Upper lobe of right lung (tissue), 1 donor: ENCODE measurements at regions not wholly inside any gene's neighbourhood (a gene's known extent, or its start where the extent isn't known, plus 50 kb on each side); places are given as distances from the start of the nearest gene placed in this dataset.

ENCODE experiments used
- ATAC-seq: fragments of 200-7000 bp; cut with Tn5 transposase; one replicate; pipeline ENCODE4 v1.9.1; 2020; ENCODE audit warnings: mild to moderate bottlenecking, moderate library complexity
- DNase-seq: peaks from one replicate; pipeline ENCODE4 v3.0.0-alpha.2; 2020
- H3K27ac ChIP-seq: fragments of 200-600 bp; one replicate; pipeline ENCODE4 v1.8.0; 2022
- H3K27me3 ChIP-seq: fragments of 200-600 bp; one replicate; pipeline ENCODE4 v1.8.0; 2022; ENCODE audit warnings: mild to moderate bottlenecking
- H3K36me3 ChIP-seq: fragments of 200-600 bp; one replicate; pipeline ENCODE4 v1.8.0; 2022
- H3K4me1 ChIP-seq: fragments of 200-600 bp; one replicate; pipeline ENCODE4 v1.8.0; 2022
- H3K4me3 ChIP-seq: fragments of 200-600 bp; one replicate; pipeline ENCODE4 v1.8.0; 2022; ENCODE audit warnings: mild to moderate bottlenecking
- H3K9me3 ChIP-seq: fragments of 200-600 bp; one replicate; pipeline ENCODE4 v1.8.0; 2022
- CTCF ChIP-seq: fragments of 200-600 bp; IDR thresholded peaks from one replicate; pipeline ENCODE4 v1.8.0; 2022; ENCODE audit warnings: antibody characterized with exemption
- intact Hi-C: fragments of 100-400 bp; cut with DNase I; formaldehyde crosslinking; loops from one replicate; pipeline ENCODE4 v1.11.0; 2022
- donor health status: DM: no; HTN: yes; CAD: no; lungs with severe emphysema.

GRCh38 chr3:148235566-148235965 lies 462.1 kb upstream of the AGTR1 start:
- DNase-seq (no peak), ATAC-seq (no peak)
- intact Hi-C loops = no loop called here

GRCh38 chr3:148238421-148238821 lies 459.3 kb upstream of the AGTR1 start:
- Histone ChIP-seq H3K27me3 (no peaks in the 10 kb centered on the region), H3K4me1 (no peaks in the 10 kb centered on the region), H3K36me3 (no peaks in the 10 kb centered on the region), H3K4me3 (no peak overlapping the region), H3K27ac (no peak overlapping the region), H3K9me3 (no peaks in the 10 kb centered on the region)
- intact Hi-C loops = no loop called here
- ATAC-seq (no peak), DNase-seq (no peak)
- TF ChIP-seq CTCF = no peak

More at GRCh38 chr3:148235566-148235965, 462.1 kb upstream of the AGTR1 start:
- no peak overlapping the region for H3K4me3 ChIP-seq
- H3K4me1 ChIP-seq = no peaks in the 10 kb centered on the region
- no peaks in the 10 kb centered on the region for H3K9me3 ChIP-seq
- no peak overlapping the region for H3K27ac ChIP-seq
- no peaks in the 10 kb centered on the region for H3K36me3 ChIP-seq
- TF ChIP-seq CTCF = no peak
- H3K27me3 ChIP-seq = no peaks in the 10 kb centered on the region

GRCh38 chr3:148240351-148240750 lies 457.4 kb upstream of the AGTR1 start:
- H3K4me3 ChIP-seq = no peak overlapping the region
- TF ChIP-seq CTCF = no peak
- intact Hi-C loops = no loop called here
- H3K4me1 ChIP-seq = no peaks in the 10 kb centered on the region
- H3K36me3 ChIP-seq = no peaks in the 10 kb centered on the region
- no peak overlapping the region for H3K27ac ChIP-seq
- no peak for DNase-seq
- H3K27me3 ChIP-seq = no peaks in the 10 kb centered on the region
- ATAC-seq = no peak
- H3K9me3 ChIP-seq = no peaks in the 10 kb centered on the region

- no peak for DNase-seq
Measured at GRCh38 chr3:148243609-148244008, 454.1 kb upstream of the AGTR1 start.

GRCh38 chr3:148246291-148246923 lies 451.3 kb upstream of the AGTR1 start:
- H3K36me3 ChIP-seq = no peaks in the 10 kb centered on the region
- no peak for TF ChIP-seq CTCF
- H3K4me3 ChIP-seq = no peak overlapping the region
- H3K27ac ChIP-seq = no peak overlapping the region
- DNase-seq (no peak), ATAC-seq (no peak)
- H3K4me1 ChIP-seq = no peaks in the 10 kb centered on the region
- no peaks in the 10 kb centered on the region for H3K27me3 ChIP-seq
- intact Hi-C loops = no loop called here
- no peaks in the 10 kb centered on the region for H3K9me3 ChIP-seq

More at GRCh38 chr3:148243609-148244008, 454.1 kb upstream of the AGTR1 start:
- no peaks in the 10 kb centered on the region for H3K9me3 ChIP-seq
- TF ChIP-seq CTCF = no peak
- no peaks in the 10 kb centered on the region for H3K36me3 ChIP-seq
- H3K27ac ChIP-seq = no peak overlapping the region
- intact Hi-C loops = no loop called here
- H3K27me3 ChIP-seq = no peaks in the 10 kb centered on the region
- H3K4me1 ChIP-seq = no peaks in the 10 kb centered on the region
- ATAC-seq = no peak
- no peak overlapping the region for H3K4me3 ChIP-seq

- no peak for DNase-seq
- Histone ChIP-seq H3K9me3 (no peaks in the 10 kb centered on the region), H3K4me1 (no peaks in the 10 kb centered on the region), H3K27ac (no peak overlapping the region), H3K27me3 (no peaks in the 10 kb centered on the region), H3K36me3 (no peaks in the 10 kb centered on the region), H3K4me3 (no peak overlapping the region)
- no peak for TF ChIP-seq CTCF
- ATAC-seq = no peak
- intact Hi-C loops = no loop called here
Measured at GRCh38 chr3:148253713-148254112, 444.0 kb upstream of the AGTR1 start.
